LHCN-M2 (cell line): ENCODE measurements at regions not wholly inside any gene's neighbourhood (a gene's known extent, or its start where the extent isn't known, plus 50 kb on each side); places are given as distances from the start of the nearest gene placed in this dataset.

Experiments used
- DNase-seq: peaks from one replicate; pipeline ENCODE4 v3.0.0-alpha.2; 2012; ENCODE audit warnings: low read depth

GRCh38 chr4:43781125-43781524 is 667.5 kb downstream of the KCTD8 start:
- no peak for DNase-seq

- no peak for DNase-seq
These were observed 666.2 kb downstream of the KCTD8 start for GRCh38 chr4:43782391-43782790.

GRCh38 chr4:43816116-43816515 is 632.5 kb downstream of the KCTD8 start:
- DNase-seq: no peak

GRCh38 chr4:43822621-43823020 is 626.0 kb downstream of the KCTD8 start:
- DNase-seq: peak; percentile 0

- DNase-seq: no peak
These were observed 612.7 kb downstream of the KCTD8 start for GRCh38 chr4:43835869-43836268.

GRCh38 chr4:43837171-43837570 is 611.4 kb downstream of the KCTD8 start:
- no peak for DNase-seq

- no peak for DNase-seq
These were observed 611.0 kb downstream of the KCTD8 start for GRCh38 chr4:43837604-43838003.

GRCh38 chr4:43842594-43842993 is 606.0 kb downstream of the KCTD8 start:
- no peak for DNase-seq

- no peak for DNase-seq
These were observed 605.1 kb downstream of the KCTD8 start for GRCh38 chr4:43843501-43843900.

GRCh38 chr4:43846111-43846587 is 602.5 kb downstream of the KCTD8 start:
- no peak for DNase-seq

GRCh38 chr4:43853565-43854264 is 594.9 kb downstream of the KCTD8 start:
- DNase-seq: no peak

- DNase-seq: no peak
These were observed 593.3 kb downstream of the KCTD8 start for GRCh38 chr4:43855283-43855682.

- DNase-seq: no peak
These were observed 583.9 kb downstream of the KCTD8 start for GRCh38 chr4:43864616-43865146.

GRCh38 chr4:43867908-43868307 is 580.7 kb downstream of the KCTD8 start:
- DNase-seq: no peak

GRCh38 chr4:43875655-43876054 is 573.0 kb downstream of the KCTD8 start:
- no peak for DNase-seq

- no peak for DNase-seq
These were observed 566.1 kb downstream of the KCTD8 start for GRCh38 chr4:43882470-43882869.

GRCh38 chr4:43886196-43886595 is 562.4 kb downstream of the KCTD8 start:
- no peak for DNase-seq

GRCh38 chr4:43898836-43899235 is 549.8 kb downstream of the KCTD8 start:
- DNase-seq: no peak

- DNase-seq: no peak
These were observed 545.2 kb downstream of the KCTD8 start for GRCh38 chr4:43903456-43903855.

GRCh38 chr4:43918377-43918776 is 530.2 kb downstream of the KCTD8 start:
- DNase-seq: no peak

GRCh38 chr4:43932448-43932847 is 516.2 kb downstream of the KCTD8 start:
- no peak for DNase-seq

- no peak for DNase-seq
These were observed 504.6 kb downstream of the KCTD8 start for GRCh38 chr4:43943998-43944397.

- DNase-seq: no peak
These were observed 488.6 kb downstream of the KCTD8 start for GRCh38 chr4:43959976-43960375.

GRCh38 chr4:43968011-43968410 is 480.6 kb downstream of the KCTD8 start:
- no peak for DNase-seq
